ENCODE measurements at regions not wholly inside any gene's neighbourhood (a gene's known extent, or its start where the extent isn't known, plus 50 kb on each side); places are given as distances from the start of the nearest gene placed in this dataset.

DNA sequence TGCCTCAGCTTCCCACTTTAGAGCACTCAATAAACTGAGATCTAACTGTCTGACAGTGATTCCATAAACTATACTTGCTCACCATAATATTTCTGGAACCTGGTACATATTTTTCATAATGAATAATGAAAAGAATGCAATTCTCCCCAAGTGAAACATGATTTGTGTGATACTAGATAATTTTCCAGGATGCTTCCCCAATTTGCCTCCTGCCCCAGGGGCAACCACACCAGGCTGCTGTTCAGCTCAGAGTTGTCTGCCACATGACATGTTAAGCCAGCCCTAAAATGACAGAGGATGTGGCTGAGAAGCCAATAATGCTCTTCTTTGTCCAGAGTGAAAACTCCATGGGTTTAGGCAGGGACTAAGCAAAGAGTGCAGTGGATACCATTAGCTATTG is 62.9 kb upstream of the SEZ6L start (continued):
- TF ChIP-seq, protein P1, sequence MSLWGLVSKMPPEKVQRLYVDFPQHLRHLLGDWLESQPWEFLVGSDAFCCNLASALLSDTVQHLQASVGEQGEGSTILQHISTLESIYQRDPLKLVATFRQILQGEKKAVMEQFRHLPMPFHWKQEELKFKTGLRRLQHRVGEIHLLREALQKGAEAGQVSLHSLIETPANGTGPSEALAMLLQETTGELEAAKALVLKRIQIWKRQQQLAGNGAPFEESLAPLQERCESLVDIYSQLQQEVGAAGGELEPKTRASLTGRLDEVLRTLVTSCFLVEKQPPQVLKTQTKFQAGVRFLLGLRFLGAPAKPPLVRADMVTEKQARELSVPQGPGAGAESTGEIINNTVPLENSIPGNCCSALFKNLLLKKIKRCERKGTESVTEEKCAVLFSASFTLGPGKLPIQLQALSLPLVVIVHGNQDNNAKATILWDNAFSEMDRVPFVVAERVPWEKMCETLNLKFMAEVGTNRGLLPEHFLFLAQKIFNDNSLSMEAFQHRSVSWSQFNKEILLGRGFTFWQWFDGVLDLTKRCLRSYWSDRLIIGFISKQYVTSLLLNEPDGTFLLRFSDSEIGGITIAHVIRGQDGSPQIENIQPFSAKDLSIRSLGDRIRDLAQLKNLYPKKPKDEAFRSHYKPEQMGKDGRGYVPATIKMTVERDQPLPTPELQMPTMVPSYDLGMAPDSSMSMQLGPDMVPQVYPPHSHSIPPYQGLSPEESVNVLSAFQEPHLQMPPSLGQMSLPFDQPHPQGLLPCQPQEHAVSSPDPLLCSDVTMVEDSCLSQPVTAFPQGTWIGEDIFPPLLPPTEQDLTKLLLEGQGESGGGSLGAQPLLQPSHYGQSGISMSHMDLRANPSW (CRISPR knock-in tag; conservative IDR thresholded peaks at IDR 0.05; ENCODE audit: low read depth): no peak
- TF ChIP-seq ZNF423 (CRISPR knock-in tag; IDR thresholded peaks at IDR 0.05) (no peak), TCF7 (CRISPR knock-in tag; IDR thresholded peaks at IDR 0.05; ENCODE audit: low read depth) (no peak)

DNA sequence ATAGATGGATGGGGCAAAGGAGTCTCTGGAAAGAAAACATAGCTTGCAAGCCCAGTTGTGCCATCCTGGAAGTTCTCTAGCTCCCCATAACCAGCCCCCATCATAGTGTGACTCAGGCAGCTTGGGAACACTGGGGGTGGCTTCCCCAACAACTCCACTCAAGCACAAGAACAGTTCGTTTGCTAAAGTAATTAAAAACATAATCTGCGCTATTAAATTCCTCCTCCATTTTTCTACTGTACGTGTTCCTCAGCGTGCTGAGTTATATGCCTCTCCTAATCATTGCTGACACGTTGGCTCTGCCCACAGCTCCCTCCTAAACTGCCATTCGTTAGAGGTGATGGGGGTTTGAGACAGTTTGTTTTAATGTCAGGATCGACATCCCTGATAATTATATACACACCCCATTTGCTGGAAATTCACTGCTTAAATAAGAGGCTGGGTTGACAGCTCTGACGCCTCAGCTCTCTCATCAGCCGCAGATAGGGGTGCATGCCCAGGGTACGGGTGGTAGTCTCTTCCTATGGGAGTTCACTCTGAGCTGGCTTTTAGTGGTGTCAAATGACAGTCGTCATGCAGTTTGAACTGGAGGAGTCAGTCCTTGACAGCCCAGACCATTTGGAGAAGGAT is 59.5 kb upstream of the SEZ6L start:
- Mint-ChIP-seq H3K9me3 (peaks cover 15% of the 10 kb centered on the region), H3K36me3 (peaks cover 3% of the 10 kb centered on the region; the same call in 1 of the 2 replicates), H3K4me1 (0 out of 2 replicates have a peak, but pooled peaks cover 2% of the 10 kb centered on the region), H3K27ac (no peak overlapping the region), H3K27me3 (ENCODE audit: low read depth) (peaks cover 11% of the 10 kb centered on the region), H3K4me3 (no peak overlapping the region)
- DNase-seq (ENCODE audit: low spot score) (no peak), ATAC-seq (no peak)
- ChIA-PET POLR2A (no interaction called here), CTCF (interaction anchor here (1.8 kb wide), 1 partner anchor 63 kb away, joined by 5 read pairs; no protein-coding TSS in a partner anchor)
- TF ChIP-seq ATF1 (CRISPR knock-in tag; IDR thresholded peaks at IDR 0.05) (no peak), ZNF281 (CRISPR knock-in tag; IDR thresholded peaks at IDR 0.05) (no peak), ATF3 (CRISPR knock-in tag; conservative IDR thresholded peaks at IDR 0.05) (no peak), GRHL2 (CRISPR knock-in tag; IDR thresholded peaks at IDR 0.05; ENCODE audit: insufficient replicate concordance, severe bottlenecking) (no peak), GTF2I (CRISPR knock-in tag; conservative IDR thresholded peaks at IDR 0.05) (no peak), NFE2L1 (CRISPR knock-in tag; IDR thresholded peaks at IDR 0.05) (no peak), IRF1 (CRISPR knock-in tag; IDR thresholded peaks at IDR 0.05) (no peak), EMX1 (CRISPR knock-in tag; IDR thresholded peaks at IDR 0.05) (no peak), ELF4 (CRISPR knock-in tag; IDR thresholded peaks at IDR 0.05; ENCODE audit: low read depth) (no peak), ZNF396 (CRISPR knock-in tag; IDR thresholded peaks at IDR 0.05; ENCODE audit: borderline replicate concordance) (no peak), ESRRA (CRISPR knock-in tag; IDR thresholded peaks at IDR 0.05; ENCODE audit: borderline replicate concordance) (no peak)
- TF ChIP-seq, protein P2, sequence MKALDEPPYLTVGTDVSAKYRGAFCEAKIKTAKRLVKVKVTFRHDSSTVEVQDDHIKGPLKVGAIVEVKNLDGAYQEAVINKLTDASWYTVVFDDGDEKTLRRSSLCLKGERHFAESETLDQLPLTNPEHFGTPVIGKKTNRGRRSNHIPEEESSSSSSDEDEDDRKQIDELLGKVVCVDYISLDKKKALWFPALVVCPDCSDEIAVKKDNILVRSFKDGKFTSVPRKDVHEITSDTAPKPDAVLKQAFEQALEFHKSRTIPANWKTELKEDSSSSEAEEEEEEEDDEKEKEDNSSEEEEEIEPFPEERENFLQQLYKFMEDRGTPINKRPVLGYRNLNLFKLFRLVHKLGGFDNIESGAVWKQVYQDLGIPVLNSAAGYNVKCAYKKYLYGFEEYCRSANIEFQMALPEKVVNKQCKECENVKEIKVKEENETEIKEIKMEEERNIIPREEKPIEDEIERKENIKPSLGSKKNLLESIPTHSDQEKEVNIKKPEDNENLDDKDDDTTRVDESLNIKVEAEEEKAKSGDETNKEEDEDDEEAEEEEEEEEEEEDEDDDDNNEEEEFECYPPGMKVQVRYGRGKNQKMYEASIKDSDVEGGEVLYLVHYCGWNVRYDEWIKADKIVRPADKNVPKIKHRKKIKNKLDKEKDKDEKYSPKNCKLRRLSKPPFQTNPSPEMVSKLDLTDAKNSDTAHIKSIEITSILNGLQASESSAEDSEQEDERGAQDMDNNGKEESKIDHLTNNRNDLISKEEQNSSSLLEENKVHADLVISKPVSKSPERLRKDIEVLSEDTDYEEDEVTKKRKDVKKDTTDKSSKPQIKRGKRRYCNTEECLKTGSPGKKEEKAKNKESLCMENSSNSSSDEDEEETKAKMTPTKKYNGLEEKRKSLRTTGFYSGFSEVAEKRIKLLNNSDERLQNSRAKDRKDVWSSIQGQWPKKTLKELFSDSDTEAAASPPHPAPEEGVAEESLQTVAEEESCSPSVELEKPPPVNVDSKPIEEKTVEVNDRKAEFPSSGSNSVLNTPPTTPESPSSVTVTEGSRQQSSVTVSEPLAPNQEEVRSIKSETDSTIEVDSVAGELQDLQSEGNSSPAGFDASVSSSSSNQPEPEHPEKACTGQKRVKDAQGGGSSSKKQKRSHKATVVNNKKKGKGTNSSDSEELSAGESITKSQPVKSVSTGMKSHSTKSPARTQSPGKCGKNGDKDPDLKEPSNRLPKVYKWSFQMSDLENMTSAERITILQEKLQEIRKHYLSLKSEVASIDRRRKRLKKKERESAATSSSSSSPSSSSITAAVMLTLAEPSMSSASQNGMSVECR (CRISPR knock-in tag; IDR thresholded peaks at IDR 0.05; ENCODE audit: borderline replicate concordance): no peak
- TF ChIP-seq, protein P3, sequence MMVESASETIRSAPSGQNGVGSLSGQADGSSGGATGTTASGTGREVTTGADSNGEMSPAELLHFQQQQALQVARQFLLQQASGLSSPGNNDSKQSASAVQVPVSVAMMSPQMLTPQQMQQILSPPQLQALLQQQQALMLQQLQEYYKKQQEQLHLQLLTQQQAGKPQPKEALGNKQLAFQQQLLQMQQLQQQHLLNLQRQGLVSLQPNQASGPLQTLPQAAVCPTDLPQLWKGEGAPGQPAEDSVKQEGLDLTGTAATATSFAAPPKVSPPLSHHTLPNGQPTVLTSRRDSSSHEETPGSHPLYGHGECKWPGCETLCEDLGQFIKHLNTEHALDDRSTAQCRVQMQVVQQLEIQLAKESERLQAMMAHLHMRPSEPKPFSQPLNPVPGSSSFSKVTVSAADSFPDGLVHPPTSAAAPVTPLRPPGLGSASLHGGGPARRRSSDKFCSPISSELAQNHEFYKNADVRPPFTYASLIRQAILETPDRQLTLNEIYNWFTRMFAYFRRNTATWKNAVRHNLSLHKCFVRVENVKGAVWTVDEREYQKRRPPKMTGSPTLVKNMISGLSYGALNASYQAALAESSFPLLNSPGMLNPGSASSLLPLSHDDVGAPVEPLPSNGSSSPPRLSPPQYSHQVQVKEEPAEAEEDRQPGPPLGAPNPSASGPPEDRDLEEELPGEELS (CRISPR knock-in tag; IDR thresholded peaks at IDR 0.05): no peak
- TF ChIP-seq, protein P4, sequence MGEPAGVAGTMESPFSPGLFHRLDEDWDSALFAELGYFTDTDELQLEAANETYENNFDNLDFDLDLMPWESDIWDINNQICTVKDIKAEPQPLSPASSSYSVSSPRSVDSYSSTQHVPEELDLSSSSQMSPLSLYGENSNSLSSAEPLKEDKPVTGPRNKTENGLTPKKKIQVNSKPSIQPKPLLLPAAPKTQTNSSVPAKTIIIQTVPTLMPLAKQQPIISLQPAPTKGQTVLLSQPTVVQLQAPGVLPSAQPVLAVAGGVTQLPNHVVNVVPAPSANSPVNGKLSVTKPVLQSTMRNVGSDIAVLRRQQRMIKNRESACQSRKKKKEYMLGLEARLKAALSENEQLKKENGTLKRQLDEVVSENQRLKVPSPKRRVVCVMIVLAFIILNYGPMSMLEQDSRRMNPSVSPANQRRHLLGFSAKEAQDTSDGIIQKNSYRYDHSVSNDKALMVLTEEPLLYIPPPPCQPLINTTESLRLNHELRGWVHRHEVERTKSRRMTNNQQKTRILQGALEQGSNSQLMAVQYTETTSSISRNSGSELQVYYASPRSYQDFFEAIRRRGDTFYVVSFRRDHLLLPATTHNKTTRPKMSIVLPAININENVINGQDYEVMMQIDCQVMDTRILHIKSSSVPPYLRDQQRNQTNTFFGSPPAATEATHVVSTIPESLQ (CRISPR knock-in tag; IDR thresholded peaks at IDR 0.05): no peak
- TF ChIP-seq, protein P5, sequence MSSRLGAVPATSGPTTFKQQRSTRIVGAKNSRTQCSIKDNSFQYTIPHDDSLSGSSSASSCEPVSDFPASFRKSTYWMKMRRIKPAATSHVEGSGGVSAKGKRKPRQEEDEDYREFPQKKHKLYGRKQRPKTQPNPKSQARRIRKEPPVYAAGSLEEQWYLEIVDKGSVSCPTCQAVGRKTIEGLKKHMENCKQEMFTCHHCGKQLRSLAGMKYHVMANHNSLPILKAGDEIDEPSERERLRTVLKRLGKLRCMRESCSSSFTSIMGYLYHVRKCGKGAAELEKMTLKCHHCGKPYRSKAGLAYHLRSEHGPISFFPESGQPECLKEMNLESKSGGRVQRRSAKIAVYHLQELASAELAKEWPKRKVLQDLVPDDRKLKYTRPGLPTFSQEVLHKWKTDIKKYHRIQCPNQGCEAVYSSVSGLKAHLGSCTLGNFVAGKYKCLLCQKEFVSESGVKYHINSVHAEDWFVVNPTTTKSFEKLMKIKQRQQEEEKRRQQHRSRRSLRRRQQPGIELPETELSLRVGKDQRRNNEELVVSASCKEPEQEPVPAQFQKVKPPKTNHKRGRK (CRISPR knock-in tag; IDR thresholded peaks at IDR 0.05; ENCODE audit: borderline replicate concordance): no peak

All from WTC11 (cell line).